OCI-LY3 (cell line): ENCODE measurements at regions not wholly inside any gene's neighbourhood (a gene's known extent, or its start where the extent isn't known, plus 50 kb on each side); places are given as distances from the start of the nearest gene placed in this dataset.
"Not testable (repeated sequence)": the region's sequence is repeated elsewhere in the genome, so short reads cannot be mapped to it uniquely, and the experiment has no call there.

Experiments used
- H2AFZ ChIP-seq: fragments of 200-600, 300-600 bp; shearing (Covaris generic); 2 replicates; pipeline ENCODE4 v1.6.0; 2014; ENCODE audit warnings: antibody characterized with exemption, low read depth, low read length
- H3K27ac ChIP-seq: fragments of 200-600, 300-600 bp; sonication (generic); 2 replicates; pipeline ENCODE4 v1.5.1; 2014; ENCODE audit warnings: mild to moderate bottlenecking, low read length, moderate library complexity, mixed read lengths
- H3K27me3 ChIP-seq: fragments of 200-600, 300-600 bp; sonication (generic); 2 replicates; pipeline ENCODE4 v1.6.1; 2014; ENCODE audit warnings: low read depth, low read length, mixed read lengths
- H3K36me3 ChIP-seq: fragments of 200-600, 300-600 bp; sonication (generic); replicated peaks from 2 replicates; pipeline ENCODE3; 2014; ENCODE audit warnings: low read depth, low read length, mixed read lengths
- H3K4me1 ChIP-seq: fragments of 300-600, 200-600 bp; sonication (generic); 2 replicates; pipeline ENCODE4 v1.6.1; 2014; ENCODE audit warnings: low read length, mixed read lengths
- H3K4me2 ChIP-seq: fragments of 200-600, 300-600 bp; sonication (generic); 2 replicates; pipeline ENCODE4 v1.6.1; 2014; ENCODE audit warnings: low read length, mixed read lengths
- H3K4me3 ChIP-seq: fragments of 300-600, 200-600 bp; sonication (generic); 2 replicates; pipeline ENCODE4 v1.5.1; 2014; ENCODE audit warnings: antibody characterized with exemption, mild to moderate bottlenecking, low read length, moderate library complexity
- H3K79me2 ChIP-seq: fragments of 300-600, 200-600 bp; shearing (Covaris generic); 2 replicates; pipeline ENCODE4 v1.6.1; 2014; ENCODE audit warnings: mild to moderate bottlenecking, low read length, mixed read lengths
- H3K9ac ChIP-seq: fragments of 300-600, 200-600 bp; shearing (Covaris generic); 2 replicates; pipeline ENCODE4 v1.6.0; 2014; ENCODE audit warnings: mild to moderate bottlenecking, low read length, moderate library complexity
- H3K9me3 ChIP-seq: fragments of 200-600, 300-600 bp; shearing (Covaris generic); 2 replicates; pipeline ENCODE4 v1.6.1; 2014; ENCODE audit warnings: low read length, mixed read lengths; ENCODE audit not compliant: insufficient read depth
- H4K20me1 ChIP-seq: fragments of 200-600, 300-600 bp; sonication (generic); 2 replicates; pipeline ENCODE4 v1.6.1; 2016; ENCODE audit warnings: low read length, mixed read lengths; ENCODE audit not compliant: insufficient read depth
- CTCF ChIP-seq: fragments of 200-600, 300-600 bp; sonication (generic); IDR thresholded peaks from 2 replicates; pipeline ENCODE4 v1.5.1; 2014; ENCODE audit warnings: antibody characterized with exemption, low read length, low read depth
- EZH2phosphoT487 ChIP-seq: fragments of 200-600 bp; shearing (Covaris generic); IDR thresholded peaks from 2 replicates; pipeline ENCODE4 v1.6.1; 2018; ENCODE audit warnings: antibody characterized with exemption, mixed run types, low read depth

- H3K27ac ChIP-seq: no peak overlapping the region
These were observed 178.4 kb downstream of the IRF8 start for GRCh38 chr16:86077243-86077940.

GRCh38 chr16:86078121-86078600 is 179.2 kb downstream of the IRF8 start:
- Histone ChIP-seq H3K9ac (no peak overlapping the region), H3K27ac (no peak overlapping the region), H4K20me1 (no peaks in the 10 kb centered on the region), H3K79me2 (no peaks in the 10 kb centered on the region), H2AFZ (no peak overlapping the region), H3K9me3 (no peaks in the 10 kb centered on the region), H3K27me3 (peaks cover 51% of the 10 kb centered on the region), H3K4me3 (no peak overlapping the region), H3K4me1 (no peaks in the 10 kb centered on the region), H3K36me3 (no peaks in the 10 kb centered on the region), H3K4me2 (no peak overlapping the region)
- no peak for TF ChIP-seq EZH2phosphoT487

More at GRCh38 chr16:86077243-86077940, 178.4 kb downstream of the IRF8 start:
- no peak for TF ChIP-seq EZH2phosphoT487
- TF ChIP-seq CTCF: no peak
- Histone ChIP-seq H3K4me3 (no peak overlapping the region), H3K36me3 (no peaks in the 10 kb centered on the region), H4K20me1 (no peaks in the 10 kb centered on the region), H3K9me3 (no peaks in the 10 kb centered on the region), H3K27me3 (peaks cover 43% of the 10 kb centered on the region), H3K9ac (no peak overlapping the region), H3K79me2 (no peaks in the 10 kb centered on the region), H3K4me2 (no peak overlapping the region), H3K4me1 (no peaks in the 10 kb centered on the region), H2AFZ (no peak overlapping the region)

- H3K27ac ChIP-seq, H3K4me2 ChIP-seq, H4K20me1 ChIP-seq, H3K4me1 ChIP-seq, H2AFZ ChIP-seq, H3K79me2 ChIP-seq, H3K4me3 ChIP-seq, H3K36me3 ChIP-seq, H3K9me3 ChIP-seq, H3K9ac ChIP-seq: not testable (repeated sequence)
- H3K27me3 ChIP-seq: peaks cover 57% of the 10 kb centered on the region
These were observed 179.7 kb downstream of the IRF8 start for GRCh38 chr16:86078711-86079110.

- Histone ChIP-seq H3K27me3 (peaks cover 53% of the 10 kb centered on the region), H3K9me3 (no peaks in the 10 kb centered on the region), H3K79me2 (no peaks in the 10 kb centered on the region)
These were observed 180.4 kb downstream of the IRF8 start for GRCh38 chr16:86079255-86079885.

More at GRCh38 chr16:86079255-86079885, 180.4 kb downstream of the IRF8 start:
- Histone ChIP-seq H3K27ac (no peak overlapping the region), H3K4me3 (no peak overlapping the region), H3K4me1 (no peaks in the 10 kb centered on the region), H3K9ac (no peak overlapping the region), H4K20me1 (no peaks in the 10 kb centered on the region), H3K36me3 (no peaks in the 10 kb centered on the region), H2AFZ (no peak overlapping the region), H3K4me2 (no peak overlapping the region)
- no peak for TF ChIP-seq EZH2phosphoT487
- TF ChIP-seq CTCF: no peak
